ENCODE measurements at regions not wholly inside any gene's neighbourhood (a gene's known extent, or its start where the extent isn't known, plus 50 kb on each side); places are given as distances from the start of the nearest gene placed in this dataset.

- TF ChIP-seq CTCF (IDR thresholded peaks at IDR 0.05) (no peak), EP300 (IDR thresholded peaks at IDR 0.05; ENCODE audit: borderline replicate concordance in 1 of 2, low read depth in 1 of 2, low read length in 1 of 2) (no peak), USF1 (IDR thresholded peaks at IDR 0.05; ENCODE audit: borderline replicate concordance, low read depth) (no peak), EZH2phosphoT487 (IDR thresholded peaks at IDR 0.05; ENCODE audit: borderline replicate concordance, low read depth) (no peak), SIN3A (IDR thresholded peaks at IDR 0.05; ENCODE audit: borderline replicate concordance, low read depth, low read length) (no peak), REST (IDR thresholded peaks at IDR 0.05; ENCODE audit: low read depth, low read length) (no peak), POLR2AphosphoS5 (IDR thresholded peaks at IDR 0.05; ENCODE audit: low read depth, low read length) (no peak), GABPA (IDR thresholded peaks at IDR 0.05; ENCODE audit: low read depth) (no peak), MAX (IDR thresholded peaks at IDR 0.05; ENCODE audit: low read depth) (no peak), SMC3 (IDR thresholded peaks at IDR 0.05; ENCODE audit: low read depth, low read length) (no peak)
Measured at GRCh38 chr20:6855796-6856195, 88.3 kb downstream of the BMP2 start.
